RWPE1 (cell line): ENCODE measurements at regions not wholly inside any gene's neighbourhood (a gene's known extent, or its start where the extent isn't known, plus 50 kb on each side); places are given as distances from the start of the nearest gene placed in this dataset.

Source experiments
- CTCF ChIA-PET: fragments of 350-600 bp; sonication (Branson Sonifier 250); formaldehyde crosslinking; extraction: SDS; loops from one replicate; lab custom pipeline; 2021; lab: Yijun Ruan, JAX
- POLR2A ChIA-PET: fragments of 400-600 bp; formaldehyde crosslinking; extraction: SDS; loops from one replicate; lab custom pipeline; 2020; ENCODE audit warnings: antibody characterized with exemption; ENCODE audit not compliant: low non-redundant PET; lab: Yijun Ruan, JAX
- DNase-seq: peaks from one replicate; pipeline ENCODE4 v3.0.0; 2012; ENCODE audit warnings: low spot score
- H3K27ac ChIP-seq: fragments of 450-650 bp; 2 replicates; pipeline ENCODE4 v1.5.1; 2017
- TF ChIP-seq, protein P1 (sequence below): fragments of 450-650 bp; conservative IDR thresholded peaks from 2 replicates; pipeline ENCODE4 v1.5.1; 2017; ENCODE audit warnings: low read depth, mild to moderate bottlenecking

DNA sequence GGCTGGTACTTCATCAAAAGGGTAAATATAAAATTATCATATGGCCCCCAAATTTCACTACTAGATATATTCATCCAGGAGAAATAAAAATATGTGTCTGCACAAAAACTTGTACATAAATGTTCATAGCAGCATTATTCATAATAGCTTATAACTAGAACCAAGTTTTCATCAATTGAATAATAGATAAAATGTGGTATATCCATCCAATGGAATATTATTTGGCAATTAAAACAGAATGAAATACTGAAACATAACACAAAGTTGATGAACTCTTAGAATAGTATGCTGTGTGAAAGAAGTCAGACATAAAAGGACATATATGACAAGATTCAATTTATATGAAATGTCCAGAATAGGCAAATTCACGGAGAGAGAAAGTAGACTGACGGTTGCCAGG, 389.3 kb upstream of the ADAMTS9 start:
- ChIA-PET POLR2A (no interaction called here), CTCF (no interaction called here)
- no peak overlapping the region for H3K27ac ChIP-seq
- no peak for DNase-seq
- TF ChIP-seq, protein P1, sequence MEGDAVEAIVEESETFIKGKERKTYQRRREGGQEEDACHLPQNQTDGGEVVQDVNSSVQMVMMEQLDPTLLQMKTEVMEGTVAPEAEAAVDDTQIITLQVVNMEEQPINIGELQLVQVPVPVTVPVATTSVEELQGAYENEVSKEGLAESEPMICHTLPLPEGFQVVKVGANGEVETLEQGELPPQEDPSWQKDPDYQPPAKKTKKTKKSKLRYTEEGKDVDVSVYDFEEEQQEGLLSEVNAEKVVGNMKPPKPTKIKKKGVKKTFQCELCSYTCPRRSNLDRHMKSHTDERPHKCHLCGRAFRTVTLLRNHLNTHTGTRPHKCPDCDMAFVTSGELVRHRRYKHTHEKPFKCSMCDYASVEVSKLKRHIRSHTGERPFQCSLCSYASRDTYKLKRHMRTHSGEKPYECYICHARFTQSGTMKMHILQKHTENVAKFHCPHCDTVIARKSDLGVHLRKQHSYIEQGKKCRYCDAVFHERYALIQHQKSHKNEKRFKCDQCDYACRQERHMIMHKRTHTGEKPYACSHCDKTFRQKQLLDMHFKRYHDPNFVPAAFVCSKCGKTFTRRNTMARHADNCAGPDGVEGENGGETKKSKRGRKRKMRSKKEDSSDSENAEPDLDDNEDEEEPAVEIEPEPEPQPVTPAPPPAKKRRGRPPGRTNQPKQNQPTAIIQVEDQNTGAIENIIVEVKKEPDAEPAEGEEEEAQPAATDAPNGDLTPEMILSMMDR = no peak

- ChIA-PET CTCF (no interaction called here), POLR2A (no interaction called here)
- TF ChIP-seq, protein P1 = no peak
- H3K27ac ChIP-seq = no peak overlapping the region
- DNase-seq = no peak
These were observed 383.2 kb upstream of the ADAMTS9 start for GRCh38 chr3:65070968-65071367.

GRCh38 chr3:65060904-65061303, 373.1 kb upstream of the ADAMTS9 start:
- no peak overlapping the region for H3K27ac ChIP-seq
- TF ChIP-seq, protein P1 = no peak
- DNase-seq = no peak
- ChIA-PET CTCF (no interaction called here), POLR2A (no interaction called here)

GRCh38 chr3:65052101-65052500, 364.3 kb upstream of the ADAMTS9 start:
- TF ChIP-seq, protein P1 = no peak
- POLR2A ChIA-PET = no interaction called here
- CTCF ChIA-PET = no interaction called here
- no peak overlapping the region for H3K27ac ChIP-seq
- DNase-seq = no peak

DNA sequence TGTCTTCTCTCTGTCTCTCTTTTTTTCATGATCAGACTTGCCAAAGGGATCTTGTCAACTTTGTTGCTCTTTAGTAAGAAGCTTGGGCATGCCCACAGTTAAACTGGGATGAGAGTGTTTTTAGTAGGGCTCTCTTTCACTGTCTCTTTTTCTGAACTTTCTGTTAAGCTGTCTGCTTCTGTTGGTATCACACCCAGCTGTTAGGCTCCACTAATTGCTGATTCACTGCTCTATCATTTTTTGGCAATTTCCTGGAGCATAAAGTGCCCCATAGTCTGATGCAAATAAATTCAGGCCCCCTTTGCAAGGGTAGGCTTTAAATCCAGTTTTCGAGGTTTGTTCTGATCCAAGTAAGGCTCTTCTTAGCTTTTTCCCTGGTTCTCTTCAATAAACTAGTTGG, 360.4 kb upstream of the ADAMTS9 start:
- no peak for DNase-seq
- ChIA-PET POLR2A (no interaction called here), CTCF (no interaction called here)
- TF ChIP-seq, protein P1 = no peak
- H3K27ac ChIP-seq = no peak overlapping the region

GRCh38 chr3:65045138-65045537, 357.3 kb upstream of the ADAMTS9 start:
- POLR2A ChIA-PET = no interaction called here
- TF ChIP-seq, protein P1 = no peak
- no peak for DNase-seq

DNA sequence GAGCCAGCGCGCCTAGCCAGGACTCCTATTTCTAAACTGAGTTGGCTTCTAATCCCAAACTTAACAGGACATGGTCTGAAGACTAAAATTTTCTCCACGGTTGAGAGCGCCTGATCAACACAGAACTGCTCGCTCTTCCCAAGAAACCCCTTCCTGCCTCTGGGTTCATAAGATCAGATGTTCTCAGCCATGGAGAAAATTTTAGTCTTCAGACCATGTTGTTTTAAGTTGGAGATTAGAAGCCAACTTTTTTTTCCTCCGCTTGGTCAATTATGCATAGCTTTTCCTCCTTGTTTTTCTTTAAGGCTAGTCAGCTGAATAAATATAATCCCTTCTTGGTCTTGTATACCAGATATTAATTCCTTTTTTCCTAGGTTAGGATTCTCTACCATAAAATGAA, 356.6 kb upstream of the ADAMTS9 start:
- DNase-seq = no peak
- POLR2A ChIA-PET = no interaction called here
- TF ChIP-seq, protein P1 = no peak
- CTCF ChIA-PET = no interaction called here
- H3K27ac ChIP-seq = no peak overlapping the region

More at GRCh38 chr3:65045138-65045537, 357.3 kb upstream of the ADAMTS9 start:
- CTCF ChIA-PET = no interaction called here
- H3K27ac ChIP-seq = no peak overlapping the region
